Endothelial cell of umbilical vein (primary cell): ENCODE measurements at regions not wholly inside any gene's neighbourhood (a gene's known extent, or its start where the extent isn't known, plus 50 kb on each side); places are given as distances from the start of the nearest gene placed in this dataset.

Experiments
- BruUV-seq: library from RNA; stranded (reverse); fragments of 400-500 nt; replicated peaks from 2 replicates; lab custom pipeline; 2021; lab: Mats Ljungman, UMichigan
- CTCF ChIA-PET: fragments of 300-600, 350-600 bp; sonication (Branson Sonifier 250); formaldehyde crosslinking; loops from one replicate; lab custom pipeline; 2021; ENCODE audit warnings: antibody characterized with exemption, inconsistent platforms; lab: Charles Lee
- POLR2A ChIA-PET: fragments of 300-600, 350-600 bp; sonication (Branson Sonifier 250); formaldehyde crosslinking; loops from one replicate; lab custom pipeline; 2021; ENCODE audit warnings: antibody characterized with exemption, inconsistent platforms; lab: Charles Lee
- DNase-seq: peaks from one replicate; pipeline ENCODE4 v3.0.0-alpha.2; 2011; ENCODE audit warnings: low read depth, low spot score
- FAIRE-seq: peaks from 2 replicates; lab custom pipeline; 2011; peaks lifted over from hg19 to GRCh38; lab: Jason Lieb, UNC
- H2AFZ ChIP-seq: 2 replicates; pipeline ENCODE4 v1.6.0; 2012; ENCODE audit warnings: low read depth, low read length, control low read depth, inconsistent platforms
- H3K27ac ChIP-seq: 2 replicates; pipeline ENCODE4 v1.5.1; 2011; ENCODE audit warnings: low read depth, mild to moderate bottlenecking, control low read depth, low read length, moderate library complexity; ENCODE audit not compliant: insufficient read depth
- H3K27me3 ChIP-seq, 2 experiments: 2 replicates each; pipeline versions ENCODE4 v1.6.0 to v1.6.1; 2011; ENCODE audit warnings: low read length in 2 of 2, mixed read lengths in 1 of 2; ENCODE audit not compliant: control insufficient read depth in 2 of 2, insufficient read depth in 2 of 2
- H3K36me3 ChIP-seq, 2 experiments: 2 replicates in 1 of 2; 3 replicates in 1 of 2; pipeline ENCODE4 v1.5.1; 2011; ENCODE audit warnings: low read length in 2 of 2, mild to moderate bottlenecking in 1 of 2, moderate library complexity in 1 of 2; ENCODE audit not compliant: control insufficient read depth in 2 of 2, insufficient read depth in 2 of 2; ENCODE audit errors: extremely low read depth in 1 of 2
- H3K4me1 ChIP-seq: 3 replicates; pipeline ENCODE4 v1.5.1; 2011; ENCODE audit warnings: mild to moderate bottlenecking, low read length; ENCODE audit not compliant: control insufficient read depth, insufficient read depth; ENCODE audit errors: extremely low read depth
- H3K4me2 ChIP-seq: 2 replicates; pipeline ENCODE4 v1.6.1; 2011; ENCODE audit warnings: low read length, control low read depth, mixed read lengths; ENCODE audit not compliant: insufficient read depth
- H3K4me3 ChIP-seq, 3 experiments: fragments of 200-600 bp in 1 of 3; sonication (generic), shearing (Covaris generic) in 1 of 3; replicated peaks in 1 of 3; 2 replicates each; pipeline ENCODE4 v1.5.1; 2011 to 2016; ENCODE audit warnings: control low read depth in 3 of 3, low read length in 3 of 3, mild to moderate bottlenecking in 2 of 3, inconsistent platforms in 1 of 3, low read depth in 1 of 3, moderate library complexity in 1 of 3; ENCODE audit not compliant: insufficient read depth in 1 of 3
- H3K79me2 ChIP-seq: 2 replicates; pipeline ENCODE4 v1.6.0; 2012; ENCODE audit warnings: low read length, inconsistent platforms; ENCODE audit not compliant: control insufficient read depth, insufficient read depth
- H3K9ac ChIP-seq: replicated peaks from 2 replicates; pipeline ENCODE3; 2011; ENCODE audit warnings: low read length, control low read depth; ENCODE audit not compliant: insufficient read depth; ENCODE audit errors: extremely low read depth
- H3K9me1 ChIP-seq: replicated peaks from 3 replicates; pipeline ENCODE4 v1.6.0; 2011; ENCODE audit warnings: mild to moderate bottlenecking, low read length; ENCODE audit not compliant: control insufficient read depth, insufficient read depth; ENCODE audit errors: extremely low read depth
- H3K9me3 ChIP-seq: replicated peaks from 2 replicates; pipeline ENCODE4 v1.5.1; 2012; ENCODE audit warnings: low read length, inconsistent platforms; ENCODE audit not compliant: control insufficient read depth, insufficient read depth
- H4K20me1 ChIP-seq: replicated peaks from 2 replicates; pipeline ENCODE3; 2011; ENCODE audit warnings: mild to moderate bottlenecking, low read length; ENCODE audit not compliant: control insufficient read depth, insufficient read depth; ENCODE audit errors: extremely low read depth
- EZH2 ChIP-seq: IDR thresholded peaks from 2 replicates; pipeline ENCODE4 v1.6.1; 2012; ENCODE audit warnings: borderline replicate concordance, low read depth, mild to moderate bottlenecking, moderate library complexity, low read length, inconsistent platforms; ENCODE audit not compliant: severe bottlenecking
- FOS ChIP-seq: IDR thresholded peaks from 2 replicates; pipeline ENCODE4 v1.6.1; 2011; ENCODE audit warnings: mild to moderate bottlenecking, low read length, moderate library complexity, borderline replicate concordance; ENCODE audit not compliant: insufficient read depth
- GATA2 ChIP-seq: IDR thresholded peaks from 2 replicates; pipeline ENCODE4 v1.7.0; 2011; ENCODE audit warnings: low read depth, mild to moderate bottlenecking, moderate library complexity, mixed read lengths, low read length; ENCODE audit not compliant: insufficient read length, insufficient read depth
- JUN ChIP-seq: IDR thresholded peaks from 2 replicates; pipeline ENCODE4 v1.6.1; 2011; ENCODE audit warnings: borderline replicate concordance, low read depth; ENCODE audit not compliant: insufficient read length, insufficient read depth
- MYC ChIP-seq: IDR thresholded peaks from one replicate; pipeline ENCODE4 v1.6.1; 2011; ENCODE audit warnings: mild to moderate bottlenecking, low read depth, low read length
- POLR2A ChIP-seq: IDR thresholded peaks from 2 replicates; pipeline ENCODE4 v1.6.1; 2012; ENCODE audit warnings: low read depth, mild to moderate bottlenecking, control low read depth, low read length
- POLR2AphosphoS5 ChIP-seq: IDR thresholded peaks from 2 replicates; pipeline ENCODE4 v1.6.1; 2012; ENCODE audit warnings: low read depth, mild to moderate bottlenecking, control low read depth, low read length, moderate library complexity; ENCODE audit not compliant: insufficient read depth
- dilution Hi-C: fragments of 300-500 bp; cut with MboI; formaldehyde crosslinking; loops from one replicate; pipeline ENCODE4 v1.15.0; 2019; ENCODE audit warnings: low sequenced_read_pairs; ENCODE audit not compliant: extremely low pct_ligation_motif_present
- intact Hi-C: fragments of 100-400 bp; cut with micrococcal nuclease; formaldehyde crosslinking; loops from one replicate; pipeline ENCODE4 v1.10.0; 2022
- TF ChIP-seq, protein P1 (sequence below): IDR thresholded peaks from 2 replicates; pipeline ENCODE4 v1.6.1; 2011; ENCODE audit not compliant: insufficient read depth, insufficient read length
- TF ChIP-seq, protein P2 (sequence below), 2 donors: IDR thresholded peaks; 1 replicate in 1 of 2; 2 replicates in 1 of 2; pipeline ENCODE4 v1.5.1; 2011; ENCODE audit warnings: low read length in 2 of 2, mild to moderate bottlenecking in 2 of 2, moderate library complexity in 2 of 2, control low read depth in 1 of 2, inconsistent platforms in 1 of 2, low read depth in 1 of 2; ENCODE audit not compliant: insufficient read depth in 1 of 2; ENCODE audit errors: extremely low read depth in 1 of 2

DNA sequence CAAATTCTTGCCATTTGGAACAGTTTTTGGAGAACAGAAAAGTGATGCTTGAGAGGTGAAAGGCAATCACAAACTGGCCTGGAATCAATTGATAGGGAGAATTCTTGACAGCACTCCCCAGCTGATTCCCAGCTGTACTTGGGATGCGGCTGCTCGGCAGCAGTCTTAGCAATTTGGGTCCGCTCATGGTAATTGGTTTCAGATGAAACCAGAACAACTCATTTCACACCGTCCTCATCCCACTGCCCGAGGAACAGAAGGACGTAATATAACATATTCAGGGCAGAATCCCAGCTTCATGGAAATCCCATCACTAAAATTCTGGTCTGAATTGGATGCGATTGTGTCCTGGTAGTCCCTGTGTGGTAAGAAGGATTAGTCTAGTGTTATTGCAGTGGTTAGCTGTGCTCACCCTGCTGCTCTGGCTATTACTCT, 223.3 kb upstream of the FERD3L start:
- TF ChIP-seq, protein P1, sequence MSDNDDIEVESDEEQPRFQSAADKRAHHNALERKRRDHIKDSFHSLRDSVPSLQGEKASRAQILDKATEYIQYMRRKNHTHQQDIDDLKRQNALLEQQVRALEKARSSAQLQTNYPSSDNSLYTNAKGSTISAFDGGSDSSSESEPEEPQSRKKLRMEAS: no peak
- TF ChIP-seq, protein P2, sequence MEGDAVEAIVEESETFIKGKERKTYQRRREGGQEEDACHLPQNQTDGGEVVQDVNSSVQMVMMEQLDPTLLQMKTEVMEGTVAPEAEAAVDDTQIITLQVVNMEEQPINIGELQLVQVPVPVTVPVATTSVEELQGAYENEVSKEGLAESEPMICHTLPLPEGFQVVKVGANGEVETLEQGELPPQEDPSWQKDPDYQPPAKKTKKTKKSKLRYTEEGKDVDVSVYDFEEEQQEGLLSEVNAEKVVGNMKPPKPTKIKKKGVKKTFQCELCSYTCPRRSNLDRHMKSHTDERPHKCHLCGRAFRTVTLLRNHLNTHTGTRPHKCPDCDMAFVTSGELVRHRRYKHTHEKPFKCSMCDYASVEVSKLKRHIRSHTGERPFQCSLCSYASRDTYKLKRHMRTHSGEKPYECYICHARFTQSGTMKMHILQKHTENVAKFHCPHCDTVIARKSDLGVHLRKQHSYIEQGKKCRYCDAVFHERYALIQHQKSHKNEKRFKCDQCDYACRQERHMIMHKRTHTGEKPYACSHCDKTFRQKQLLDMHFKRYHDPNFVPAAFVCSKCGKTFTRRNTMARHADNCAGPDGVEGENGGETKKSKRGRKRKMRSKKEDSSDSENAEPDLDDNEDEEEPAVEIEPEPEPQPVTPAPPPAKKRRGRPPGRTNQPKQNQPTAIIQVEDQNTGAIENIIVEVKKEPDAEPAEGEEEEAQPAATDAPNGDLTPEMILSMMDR (IDR thresholded peaks at IDR 0.05; ENCODE audit: extremely low read depth in 1 of 2, insufficient read depth in 1 of 2, low read depth in 1 of 2, low read length in 2 of 2): no peak
- TF ChIP-seq EZH2 (no peak), GATA2 (no peak), MYC (no peak), POLR2A (no peak), POLR2AphosphoS5 (no peak), FOS (no peak), JUN (no peak)
- no peaks in the 10 kb centered on the region for H3K27me3 ChIP-seq
- FAIRE-seq: no peak
- no peaks in the 10 kb centered on the region for H4K20me1 ChIP-seq
- no peaks in the 10 kb centered on the region for H3K4me1 ChIP-seq
- H3K36me3 ChIP-seq: no peaks in the 10 kb centered on the region
- BruUV-seq: no TSS peak
- no peak overlapping the region for H3K9ac ChIP-seq
- H3K9me1 ChIP-seq: no peaks in the 10 kb centered on the region
- H2AFZ ChIP-seq: no peak overlapping the region
- H3K4me2 ChIP-seq: no peak overlapping the region
- no peak overlapping the region for H3K27ac ChIP-seq
- no peak overlapping the region for H3K4me3 ChIP-seq
- DNase-seq: no peak
- no peaks in the 10 kb centered on the region for H3K79me2 ChIP-seq
- intact Hi-C loops (no loop called here), dilution Hi-C loops (no loop called here)
- CTCF ChIA-PET: interaction anchor here (1.3 kb wide), 1 partner anchor 14 kb away, joined by 6 read pairs; no protein-coding TSS in a partner anchor
- POLR2A ChIA-PET: no interaction called here
- H3K9me3 ChIP-seq: no peaks in the 10 kb centered on the region
